Uterus (tissue), 3 donors: ENCODE measurements at regions not wholly inside any gene's neighbourhood (a gene's known extent, or its start where the extent isn't known, plus 50 kb on each side); places are given as distances from the start of the nearest gene placed in this dataset.

Source experiments
- DNase-seq, 2 donors: peaks; one replicate each; pipeline ENCODE4 v3.0.0-alpha.2; 2019 to 2020
- H3K27ac ChIP-seq, 2 donors: fragments of 200-600 bp; sonication (generic); 1 replicate in 1 of 2; 2 replicates in 1 of 2; pipeline ENCODE4 v1.5.1; 2016 to 2018
- H3K27me3 ChIP-seq, 2 donors: fragments of 200-600 bp; sonication (generic); one replicate each; pipeline ENCODE4 v1.5.1; 2018 to 2019; ENCODE audit warnings: control low read depth in 1 of 2
- H3K36me3 ChIP-seq, 2 donors: fragments of 200-600 bp; sonication (generic); one replicate each; pipeline ENCODE4 v1.5.1; 2019; ENCODE audit warnings: control low read depth in 1 of 2
- H3K4me1 ChIP-seq, 2 donors: fragments of 200-600 bp; sonication (generic); one replicate each; pipeline ENCODE4 v1.5.1; 2018 to 2019; ENCODE audit warnings: control low read depth in 1 of 2
- H3K4me3 ChIP-seq, 2 donors: fragments of 200-600 bp; sonication (generic); 1 replicate in 1 of 2; 2 replicates in 1 of 2; pipeline ENCODE4 v1.5.1; 2018 to 2019; ENCODE audit warnings: mild to moderate bottlenecking in 1 of 2
- H3K9me3 ChIP-seq, 2 donors: fragments of 200-600 bp; sonication (generic); one replicate each; pipeline ENCODE4 v1.5.1; 2019; ENCODE audit warnings: control low read depth in 1 of 2
- POLR2A ChIP-seq, 2 donors: fragments of 450-650 bp; IDR thresholded peaks; one replicate each; pipeline ENCODE4 v1.6.1; 2016; ENCODE audit warnings: antibody characterized with exemption in 2 of 2, mild to moderate bottlenecking in 1 of 2, moderate library complexity in 1 of 2
- intact Hi-C: fragments of 100-400 bp; cut with DNase I; formaldehyde crosslinking; loops from one replicate; pipeline ENCODE4 v1.15.1; 2023; ENCODE audit warnings: low total_unique reads
- TF ChIP-seq, protein P1 (sequence below), 4 experiments: fragments of 200-600 bp in 2 of 4; fragments of 450-650 bp in 2 of 4; sonication (generic) in 2 of 4; IDR thresholded peaks; one replicate each; pipeline ENCODE4 v1.5.1; 2016 to 2019; ENCODE audit warnings: antibody characterized with exemption in 4 of 4, mild to moderate bottlenecking in 2 of 4, moderate library complexity in 1 of 4
- donor health status: DM: yes; HTN: yes; CAD: no.

DNA sequence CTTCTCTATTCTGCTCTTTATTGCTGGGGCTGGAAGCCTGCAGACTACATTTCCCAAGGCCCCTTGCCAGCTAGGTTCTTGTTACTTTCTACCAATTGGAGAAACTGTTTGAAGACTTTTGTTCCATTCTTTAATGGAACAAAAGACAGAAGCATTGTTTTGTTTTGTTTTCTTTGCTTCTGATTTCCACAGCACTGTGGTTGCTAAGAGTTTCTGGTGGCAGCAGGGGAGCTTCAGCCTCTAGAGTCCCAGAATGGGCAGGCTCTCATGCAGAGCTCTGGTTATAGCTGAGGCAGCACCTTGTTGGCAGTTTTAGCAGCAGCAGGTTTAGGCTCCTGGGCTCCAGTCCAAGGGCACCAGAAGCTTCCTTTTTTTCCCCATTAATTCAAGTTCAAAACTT lies 234.3 kb downstream of the ETAA1 start:
- no peak for DNase-seq
- Histone ChIP-seq H3K4me1 (peaks cover 0 to 8% of the 10 kb centered on the region in 2 donors), H3K9me3 (no peaks in the 10 kb centered on the region), H3K27me3 (no peaks in the 10 kb centered on the region), H3K4me3 (no peak overlapping the region), H3K36me3 (no peaks in the 10 kb centered on the region), H3K27ac (no peak overlapping the region)
- intact Hi-C loops, result no loop called here
- TF ChIP-seq, protein P1, sequence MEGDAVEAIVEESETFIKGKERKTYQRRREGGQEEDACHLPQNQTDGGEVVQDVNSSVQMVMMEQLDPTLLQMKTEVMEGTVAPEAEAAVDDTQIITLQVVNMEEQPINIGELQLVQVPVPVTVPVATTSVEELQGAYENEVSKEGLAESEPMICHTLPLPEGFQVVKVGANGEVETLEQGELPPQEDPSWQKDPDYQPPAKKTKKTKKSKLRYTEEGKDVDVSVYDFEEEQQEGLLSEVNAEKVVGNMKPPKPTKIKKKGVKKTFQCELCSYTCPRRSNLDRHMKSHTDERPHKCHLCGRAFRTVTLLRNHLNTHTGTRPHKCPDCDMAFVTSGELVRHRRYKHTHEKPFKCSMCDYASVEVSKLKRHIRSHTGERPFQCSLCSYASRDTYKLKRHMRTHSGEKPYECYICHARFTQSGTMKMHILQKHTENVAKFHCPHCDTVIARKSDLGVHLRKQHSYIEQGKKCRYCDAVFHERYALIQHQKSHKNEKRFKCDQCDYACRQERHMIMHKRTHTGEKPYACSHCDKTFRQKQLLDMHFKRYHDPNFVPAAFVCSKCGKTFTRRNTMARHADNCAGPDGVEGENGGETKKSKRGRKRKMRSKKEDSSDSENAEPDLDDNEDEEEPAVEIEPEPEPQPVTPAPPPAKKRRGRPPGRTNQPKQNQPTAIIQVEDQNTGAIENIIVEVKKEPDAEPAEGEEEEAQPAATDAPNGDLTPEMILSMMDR (IDR thresholded peaks at IDR 0.05), result no peak
- TF ChIP-seq POLR2A (IDR thresholded peaks at IDR 0.05), result no peak

GRCh38 chr2:67633212-67633856 lies 236.2 kb downstream of the ETAA1 start:
- Histone ChIP-seq H3K27me3 (no peaks in the 10 kb centered on the region), H3K36me3 (no peaks in the 10 kb centered on the region), H3K4me1 (no peaks in the 10 kb centered on the region), H3K9me3 (no peaks in the 10 kb centered on the region), H3K4me3 (no peak overlapping the region), H3K27ac (peak overlapping the region in 1 of 2 donors; percentile 40)
- intact Hi-C loops, result no loop called here
- DNase-seq, result peak; percentile 37 to 64
- no peak for TF ChIP-seq POLR2A (IDR thresholded peaks at IDR 0.05)
- TF ChIP-seq, protein P1 (IDR thresholded peaks at IDR 0.05), result no peak

DNA sequence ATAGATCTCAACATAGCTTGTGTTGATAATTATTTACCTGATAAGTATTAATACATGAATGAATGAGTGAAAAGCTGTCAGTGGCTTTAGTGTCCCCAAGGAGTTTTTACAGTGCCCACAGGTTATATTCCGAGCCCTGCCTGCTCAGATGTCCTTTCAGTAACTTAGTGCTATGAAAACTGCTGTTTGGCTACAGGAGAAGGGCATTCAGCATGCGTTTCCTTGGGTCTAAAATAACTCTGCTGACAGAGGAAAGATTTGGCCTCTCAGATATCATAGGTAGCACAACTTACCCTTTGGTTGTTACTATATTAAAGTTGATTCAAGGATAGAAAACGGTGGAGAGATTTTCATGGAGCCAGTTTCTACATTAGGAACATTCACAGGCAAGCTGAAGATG lies 241.0 kb downstream of the ETAA1 start:
- H3K4me3 ChIP-seq, result no peak overlapping the region
- TF ChIP-seq, protein P1 (IDR thresholded peaks at IDR 0.05), result no peak
- DNase-seq, result no peak
- H3K9me3 ChIP-seq, result no peaks in the 10 kb centered on the region
- no peaks in the 10 kb centered on the region for H3K27me3 ChIP-seq
- intact Hi-C loops, result loop anchor here (5.0 kb wide), 1 partner anchor 676 kb away; no protein-coding TSS in a partner anchor
- peaks cover 0 to 8% of the 10 kb centered on the region in 2 donors for H3K4me1 ChIP-seq
- no peak overlapping the region for H3K27ac ChIP-seq
- no peaks in the 10 kb centered on the region for H3K36me3 ChIP-seq

GRCh38 chr2:67641312-67642045 lies 244.3 kb downstream of the ETAA1 start:
- intact Hi-C loops, result loop anchor here (10.0 kb wide), 1 partner anchor 1207 kb away; the partner anchor contains the start of gene MEIS1
- H3K4me3 ChIP-seq, result no peak overlapping the region
- DNase-seq, result no peak
- H3K9me3 ChIP-seq, result no peaks in the 10 kb centered on the region
- H3K27me3 ChIP-seq, result no peaks in the 10 kb centered on the region
- peak overlapping the region in 1 of 2 donors; percentile 18 for H3K27ac ChIP-seq
- H3K36me3 ChIP-seq, result no peaks in the 10 kb centered on the region
- no peak for TF ChIP-seq POLR2A (IDR thresholded peaks at IDR 0.05)
- TF ChIP-seq, protein P1 (IDR thresholded peaks at IDR 0.05), result no peak
- peaks cover 0 to 8% of the 10 kb centered on the region in 2 donors for H3K4me1 ChIP-seq

DNA sequence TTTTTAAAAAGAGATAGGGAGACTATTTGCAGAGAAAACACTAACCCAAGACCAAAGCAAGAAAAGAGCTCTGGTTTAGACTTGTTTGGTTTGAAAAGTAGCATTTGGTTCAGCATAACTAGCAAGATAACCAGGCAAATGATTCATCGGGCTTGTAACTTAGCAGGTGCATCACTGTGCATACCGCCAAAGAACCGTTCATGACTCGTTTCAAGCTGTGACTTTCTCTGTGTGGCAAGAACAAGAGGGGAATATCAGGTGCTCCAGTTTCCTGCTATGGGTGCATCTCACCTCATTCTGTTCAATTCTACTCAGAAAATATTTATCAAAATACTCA lies 244.9 kb downstream of the ETAA1 start:
- Histone ChIP-seq H3K36me3 (no peaks in the 10 kb centered on the region), H3K27me3 (no peaks in the 10 kb centered on the region), H3K4me1 (peaks cover 0 to 8% of the 10 kb centered on the region in 2 donors), H3K4me3 (no peak overlapping the region), H3K9me3 (no peaks in the 10 kb centered on the region), H3K27ac (peak overlapping the region in 1 of 2 donors; percentile 18)
- peak in 1 of 2 donors; percentile 33 for DNase-seq
- TF ChIP-seq POLR2A (IDR thresholded peaks at IDR 0.05), result no peak
- TF ChIP-seq, protein P1 (IDR thresholded peaks at IDR 0.05), result no peak
- intact Hi-C loops, result loop anchor here (10.0 kb wide), 1 partner anchor 1207 kb away; the partner anchor contains the start of gene MEIS1
